Adrenal gland (tissue), 9 donors: ENCODE measurements at regions not wholly inside any gene's neighbourhood (a gene's known extent, or its start where the extent isn't known, plus 50 kb on each side); places are given as distances from the start of the nearest gene placed in this dataset.

ENCODE experiments used
- DNase-seq, 7 donors: peaks; one replicate each; pipeline ENCODE4 v3.0.0-alpha.2; 2019 to 2020
- H3K27ac ChIP-seq, 5 donors: fragments of 200-600 bp; sonication (generic) in 4 of 5; 1 replicate in 3 of 5; 2 replicates in 2 of 5; pipeline versions ENCODE4 v1.5.1 to v1.8.0; 2016 to 2020; ENCODE audit warnings: mild to moderate bottlenecking in 1 of 5
- H3K27me3 ChIP-seq: fragments of 200-600 bp; 2 replicates; pipeline ENCODE4 v1.8.0; 2021
- H3K36me3 ChIP-seq, 2 donors: fragments of 200-600 bp; replicated peaks in 1 of 2; 1 replicate in 1 of 2; 2 replicates in 1 of 2; pipeline versions ENCODE4 v1.5.1 to v1.8.0; 2018 to 2022
- H3K4me1 ChIP-seq, 2 donors: fragments of 200-600 bp; replicated peaks in 1 of 2; 1 replicate in 1 of 2; 2 replicates in 1 of 2; pipeline versions ENCODE4 v1.5.1 to v1.8.0; 2018 to 2021
- H3K4me3 ChIP-seq, 4 donors: fragments of 200-600 bp; sonication (generic) in 3 of 4; one replicate each; pipeline ENCODE4 v1.5.1; 2016 to 2018
- H3K9me3 ChIP-seq, 3 donors: fragments of 200-600 bp; sonication (generic) in 1 of 3; replicated peaks in 1 of 3; 1 replicate in 2 of 3; 2 replicates in 1 of 3; pipeline versions ENCODE4 v1.5.1 to v1.8.0; 2016 to 2021
- POLR2A ChIP-seq, 2 donors: fragments of 450-650 bp; IDR thresholded peaks; one replicate each; pipeline ENCODE4 v1.6.1; 2017; ENCODE audit warnings: antibody characterized with exemption in 2 of 2, mild to moderate bottlenecking in 2 of 2, moderate library complexity in 1 of 2
- WGBS, 4 donors: extraction: QIAGEN DNeasy Blood & Tissue Kit in 2 of 4; methylation state at CpG; one replicate each; pipeline versions ENCODE4 v1.1.5 to v1.1.7; 2013 to 2017; 5-methylcytosine and 5-hydroxymethylcytosine counted together
- intact Hi-C, 2 donors: fragments of 100-400 bp; cut with DNase I; formaldehyde crosslinking; loops; one replicate each; pipeline versions ENCODE4 v1.14.1 to v1.15.0; 2022 to 2023
- TF ChIP-seq, protein P1 (sequence below), 6 experiments: fragments of 450-650 bp in 4 of 6; fragments of 200-600 bp in 2 of 6; sonication (generic) in 1 of 6; IDR thresholded peaks; 1 replicate in 5 of 6; 2 replicates in 1 of 6; pipeline versions ENCODE4 v1.5.1 to v1.8.0; 2016 to 2021; ENCODE audit warnings: antibody characterized with exemption in 6 of 6, mild to moderate bottlenecking in 2 of 6, moderate library complexity in 1 of 6
- donor health status: healthy with polysubstance abuse.
- donor health status: Bipolar disorder and iron deficiency.
- donor health status: DM: yes; HTN: yes; CAD: no.
- donor health status: DM: no; HTN: no; CAD: no.
- donor health status: DM: no; HTN: no; CAD: no.

GRCh38 chr2:129103936-129104878 is 785.5 kb upstream of the HS6ST1 start:
- H3K27ac ChIP-seq: no peak overlapping the region
- no peaks in the 10 kb centered on the region for H3K36me3 ChIP-seq
- no peaks in the 10 kb centered on the region for H3K27me3 ChIP-seq
- H3K4me1 ChIP-seq: no peaks in the 10 kb centered on the region
- no peaks in the 10 kb centered on the region for H3K9me3 ChIP-seq
- WGBS, 4 donors: 79 to 85% (median 81%) methylated on average over 11 to 13 of the region's 13 CpGs
- intact Hi-C loops: no loop called here
- TF ChIP-seq POLR2A (IDR thresholded peaks at IDR 0.05): no peak
- TF ChIP-seq, protein P1, sequence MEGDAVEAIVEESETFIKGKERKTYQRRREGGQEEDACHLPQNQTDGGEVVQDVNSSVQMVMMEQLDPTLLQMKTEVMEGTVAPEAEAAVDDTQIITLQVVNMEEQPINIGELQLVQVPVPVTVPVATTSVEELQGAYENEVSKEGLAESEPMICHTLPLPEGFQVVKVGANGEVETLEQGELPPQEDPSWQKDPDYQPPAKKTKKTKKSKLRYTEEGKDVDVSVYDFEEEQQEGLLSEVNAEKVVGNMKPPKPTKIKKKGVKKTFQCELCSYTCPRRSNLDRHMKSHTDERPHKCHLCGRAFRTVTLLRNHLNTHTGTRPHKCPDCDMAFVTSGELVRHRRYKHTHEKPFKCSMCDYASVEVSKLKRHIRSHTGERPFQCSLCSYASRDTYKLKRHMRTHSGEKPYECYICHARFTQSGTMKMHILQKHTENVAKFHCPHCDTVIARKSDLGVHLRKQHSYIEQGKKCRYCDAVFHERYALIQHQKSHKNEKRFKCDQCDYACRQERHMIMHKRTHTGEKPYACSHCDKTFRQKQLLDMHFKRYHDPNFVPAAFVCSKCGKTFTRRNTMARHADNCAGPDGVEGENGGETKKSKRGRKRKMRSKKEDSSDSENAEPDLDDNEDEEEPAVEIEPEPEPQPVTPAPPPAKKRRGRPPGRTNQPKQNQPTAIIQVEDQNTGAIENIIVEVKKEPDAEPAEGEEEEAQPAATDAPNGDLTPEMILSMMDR (IDR thresholded peaks at IDR 0.05): no peak
- DNase-seq: no peak
- H3K4me3 ChIP-seq: no peak overlapping the region

- H3K4me3 ChIP-seq: no peak overlapping the region
- TF ChIP-seq, protein P1 (IDR thresholded peaks at IDR 0.05): no peak
- no peak for TF ChIP-seq POLR2A (IDR thresholded peaks at IDR 0.05)
- no peaks in the 10 kb centered on the region for H3K4me1 ChIP-seq
- no peak for DNase-seq
- WGBS, 4 donors: 76 to 87% (median 86%) methylated on average over 5 to 6 of the region's 6 CpGs
- no peaks in the 10 kb centered on the region for H3K27me3 ChIP-seq
- intact Hi-C loops: no loop called here
- H3K27ac ChIP-seq: no peak overlapping the region
- no peaks in the 10 kb centered on the region for H3K9me3 ChIP-seq
- no peaks in the 10 kb centered on the region for H3K36me3 ChIP-seq
These were observed 793.5 kb upstream of the HS6ST1 start for GRCh38 chr2:129112181-129112580.

GRCh38 chr2:129113776-129114175 is 795.1 kb upstream of the HS6ST1 start:
- no peak overlapping the region for H3K27ac ChIP-seq
- WGBS, 4 donors: 88 to 95% (median 91%) methylated on average over 6 of the region's 6 CpGs
- H3K27me3 ChIP-seq: no peaks in the 10 kb centered on the region
- TF ChIP-seq POLR2A (IDR thresholded peaks at IDR 0.05): no peak
- TF ChIP-seq, protein P1 (IDR thresholded peaks at IDR 0.05): no peak
- no peak overlapping the region for H3K4me3 ChIP-seq
- intact Hi-C loops: no loop called here
- no peaks in the 10 kb centered on the region for H3K9me3 ChIP-seq
- DNase-seq: no peak
- H3K4me1 ChIP-seq: no peaks in the 10 kb centered on the region
- H3K36me3 ChIP-seq: no peaks in the 10 kb centered on the region

DNA sequence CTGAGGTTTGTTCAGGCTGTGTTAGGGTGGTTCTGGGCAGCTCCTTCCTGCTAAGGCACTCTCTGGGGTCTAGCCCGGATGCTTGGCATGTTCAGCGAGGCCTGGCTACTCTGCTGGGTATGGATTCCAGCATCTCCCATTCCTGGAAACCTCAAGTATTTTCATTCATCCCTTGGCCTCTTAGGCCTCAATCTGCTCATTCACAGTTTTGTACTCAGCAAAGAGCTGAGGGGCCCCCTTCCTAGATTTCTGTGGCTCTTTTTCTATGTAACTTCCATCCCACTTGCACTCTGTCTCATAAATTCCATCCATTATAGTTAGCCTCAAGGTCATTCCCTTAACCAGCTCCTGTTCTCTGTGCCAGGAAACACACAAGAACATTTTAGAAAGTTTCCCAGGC is 798.8 kb upstream of the HS6ST1 start:
- Histone ChIP-seq H3K27ac (no peak overlapping the region), H3K9me3 (no peaks in the 10 kb centered on the region), H3K27me3 (no peaks in the 10 kb centered on the region), H3K4me3 (no peak overlapping the region), H3K36me3 (no peaks in the 10 kb centered on the region), H3K4me1 (no peaks in the 10 kb centered on the region)
- TF ChIP-seq, protein P1 (IDR thresholded peaks at IDR 0.05): no peak
- no peak for TF ChIP-seq POLR2A (IDR thresholded peaks at IDR 0.05)
- WGBS, 4 donors: 56 to 76% (median 72%) methylated on average over 2 of the region's 2 CpGs
- intact Hi-C loops: no loop called here
- no peak for DNase-seq
